Left ventricle myocardium inferior (tissue), 1 donor: ENCODE measurements at regions not wholly inside any gene's neighbourhood (a gene's known extent, or its start where the extent isn't known, plus 50 kb on each side); places are given as distances from the start of the nearest gene placed in this dataset.

Source experiments
- DNase-seq: peaks from one replicate; pipeline ENCODE4 v3.0.0-alpha.2; 2020
- H3K27ac ChIP-seq: fragments of 200-600 bp; replicated peaks from 2 replicates; pipeline ENCODE4 v1.8.0; 2021
- H3K27me3 ChIP-seq: fragments of 200-600 bp; 2 replicates; pipeline ENCODE4 v1.8.0; 2021; ENCODE audit warnings: low read depth
- H3K36me3 ChIP-seq: fragments of 200-600 bp; 2 replicates; pipeline ENCODE4 v1.8.0; 2021
- H3K4me1 ChIP-seq: fragments of 200-600 bp; 2 replicates; pipeline ENCODE4 v1.8.0; 2021
- H3K4me3 ChIP-seq: fragments of 200-600 bp; 2 replicates; pipeline ENCODE4 v1.8.0; 2021; ENCODE audit warnings: mild to moderate bottlenecking, moderate library complexity
- H3K9me3 ChIP-seq: fragments of 200-600 bp; replicated peaks from 2 replicates; pipeline ENCODE4 v1.8.0; 2021
- CTCF ChIP-seq: fragments of 200-600 bp; IDR thresholded peaks from 2 replicates; pipeline ENCODE4 v1.8.0; 2021; ENCODE audit warnings: antibody characterized with exemption, mild to moderate bottlenecking, borderline replicate concordance
- intact Hi-C: fragments of 100-400 bp; cut with micrococcal nuclease; formaldehyde crosslinking; loops from one replicate; pipeline ENCODE4 v1.11.0; 2022
- donor health status: DM: no; HTN: yes; CAD: no; lungs with severe emphysema.

GRCh38 chr14:26872515-26873361 is 274.9 kb upstream of the NOVA1 start:
- no peak overlapping the region for H3K4me3 ChIP-seq
- peak overlapping the region; percentile 36 for H3K27ac ChIP-seq
- H3K27me3 ChIP-seq: no peaks in the 10 kb centered on the region
- intact Hi-C loops: no loop called here
- H3K4me1 ChIP-seq: no peaks in the 10 kb centered on the region
- no peak for DNase-seq
- H3K36me3 ChIP-seq: no peaks in the 10 kb centered on the region
- no peak for TF ChIP-seq CTCF
- H3K9me3 ChIP-seq: no peaks in the 10 kb centered on the region

GRCh38 chr14:26873362-26873960 is 275.6 kb upstream of the NOVA1 start:
- no peaks in the 10 kb centered on the region for H3K27me3 ChIP-seq
- H3K4me3 ChIP-seq: no peak overlapping the region
- intact Hi-C loops: no loop called here
- no peaks in the 10 kb centered on the region for H3K9me3 ChIP-seq
- H3K27ac ChIP-seq: peak overlapping the region; percentile 36
- H3K36me3 ChIP-seq: no peaks in the 10 kb centered on the region
- no peaks in the 10 kb centered on the region for H3K4me1 ChIP-seq
- no peak for DNase-seq
- no peak for TF ChIP-seq CTCF

GRCh38 chr14:26887847-26888246 is 290.0 kb upstream of the NOVA1 start:
- no peak for TF ChIP-seq CTCF
- DNase-seq: peak; percentile 24
- H3K4me1 ChIP-seq: no peaks in the 10 kb centered on the region
- intact Hi-C loops: no loop called here
- H3K27ac ChIP-seq: peak overlapping the region; percentile 51
- H3K4me3 ChIP-seq: no peak overlapping the region
- H3K36me3 ChIP-seq: no peaks in the 10 kb centered on the region
- peaks cover 44% of the 10 kb centered on the region for H3K9me3 ChIP-seq
- no peaks in the 10 kb centered on the region for H3K27me3 ChIP-seq

GRCh38 chr14:26888592-26888991 is 290.8 kb upstream of the NOVA1 start:
- Histone ChIP-seq H3K9me3 (peaks cover 37% of the 10 kb centered on the region), H3K36me3 (no peaks in the 10 kb centered on the region), H3K4me1 (no peaks in the 10 kb centered on the region), H3K27me3 (no peaks in the 10 kb centered on the region), H3K4me3 (no peak overlapping the region), H3K27ac (peak overlapping the region; percentile 51)
- DNase-seq: no peak
- no peak for TF ChIP-seq CTCF
- intact Hi-C loops: no loop called here

- intact Hi-C loops: no loop called here
- no peak overlapping the region for H3K27ac ChIP-seq
- no peak for DNase-seq
- no peaks in the 10 kb centered on the region for H3K4me1 ChIP-seq
- H3K9me3 ChIP-seq: peaks cover 22% of the 10 kb centered on the region
- H3K27me3 ChIP-seq: no peaks in the 10 kb centered on the region
- no peak for TF ChIP-seq CTCF
- no peaks in the 10 kb centered on the region for H3K36me3 ChIP-seq
- H3K4me3 ChIP-seq: no peak overlapping the region
Observed at GRCh38 chr14:26896447-26896846, 298.6 kb upstream of the NOVA1 start.
